GM12878 (cell line): ENCODE measurements at regions not wholly inside any gene's neighbourhood (a gene's known extent, or its start where the extent isn't known, plus 50 kb on each side); places are given as distances from the start of the nearest gene placed in this dataset.

Experiments
- ATAC-seq: fragments of 200-7000 bp; cut with Tn5 transposase; 3 replicates; pipeline ENCODE4 v1.9.1; 2020; ENCODE audit warnings: mild to moderate bottlenecking, moderate library complexity
- BruUV-seq: library from RNA; stranded (reverse); fragments of 400-500 nt; replicated peaks from 2 replicates; lab custom pipeline; 2021; lab: Mats Ljungman, UMichigan
- CTCF ChIA-PET: fragments of 300-600 bp; sonication (Branson Sonifier 250); formaldehyde crosslinking; extraction: SDS; loops from one replicate; lab custom pipeline; 2021; ENCODE audit warnings: inconsistent platforms; lab: Yijun Ruan, JAX
- POLR2A ChIA-PET: fragments of 350-600 bp; formaldehyde crosslinking; extraction: SDS; loops from one replicate; lab custom pipeline; 2021; ENCODE audit warnings: inconsistent platforms; lab: Charles Lee
- RAD21 ChIA-PET: fragments of 300-600 bp; sonication (Branson Sonifier 250); formaldehyde crosslinking; loops from one replicate; lab custom pipeline; 2023; ENCODE audit warnings: antibody characterized with exemption; ENCODE audit not compliant: unreplicated experiment; lab: Charles Lee
- SMC1A ChIA-PET: fragments of 300-600 bp; sonication (Branson Sonifier 250); formaldehyde crosslinking; loops from one replicate; lab custom pipeline; 2023; ENCODE audit not compliant: unreplicated experiment, uncharacterized antibody; lab: Charles Lee
- DNase-seq: peaks from one replicate; pipeline ENCODE4 v3.0.0-alpha.2; 2011; ENCODE audit warnings: low read depth, low spot score
- FAIRE-seq: peaks from 3 replicates; lab custom pipeline; 2011; peaks lifted over from hg19 to GRCh38; lab: Jason Lieb, UNC
- H2AFZ ChIP-seq: 2 replicates; pipeline ENCODE4 v1.6.0; 2011; ENCODE audit warnings: low read depth, low read length, control low read depth; ENCODE audit not compliant: control insufficient read depth
- H3K27ac ChIP-seq: 2 replicates; pipeline ENCODE4 v1.5.1; 2011; ENCODE audit warnings: control low read depth; ENCODE audit not compliant: control insufficient read depth, insufficient read depth
- H3K27me3 ChIP-seq, 2 experiments: replicated peaks in 1 of 2; 2 replicates each; pipeline versions ENCODE4 v1.6.0 to v1.6.1; 2011; ENCODE audit warnings: low read length in 1 of 2; ENCODE audit not compliant: control insufficient read depth in 2 of 2, insufficient read depth in 2 of 2
- H3K36me3 ChIP-seq, 2 experiments: 2 replicates each; pipeline ENCODE4 v1.5.1; 2011; ENCODE audit warnings: low read length in 1 of 2; ENCODE audit not compliant: control insufficient read depth in 2 of 2, insufficient read depth in 2 of 2
- H3K4me1 ChIP-seq: 2 replicates; pipeline ENCODE4 v1.6.1; 2011; ENCODE audit warnings: mild to moderate bottlenecking, low read length, moderate library complexity, mixed read lengths; ENCODE audit not compliant: control insufficient read depth, insufficient read depth
- H3K4me2 ChIP-seq: 2 replicates; pipeline ENCODE4 v1.6.0; 2011; ENCODE audit warnings: control low read depth; ENCODE audit not compliant: control insufficient read depth, insufficient read depth
- H3K4me3 ChIP-seq: fragments of 200-600 bp; sonication (generic); 2 replicates; pipeline ENCODE4 v1.5.1; 2016
- H3K79me2 ChIP-seq: 2 replicates; pipeline ENCODE4 v1.6.0; 2011; ENCODE audit warnings: low read length; ENCODE audit not compliant: control insufficient read depth, insufficient read depth
- H3K9ac ChIP-seq: 2 replicates; pipeline ENCODE4 v1.8.0; 2011; ENCODE audit warnings: low read length, control low read depth, mixed read lengths; ENCODE audit not compliant: control insufficient read depth, insufficient read depth
- H3K9me3 ChIP-seq: replicated peaks from 3 replicates; pipeline ENCODE4 v1.5.1; 2011; ENCODE audit warnings: mild to moderate bottlenecking, low read length; ENCODE audit not compliant: control insufficient read depth, insufficient read depth
- H4K20me1 ChIP-seq: 2 replicates; pipeline ENCODE4 v1.6.0; 2011; ENCODE audit not compliant: control insufficient read depth, insufficient read depth
- ATF7 ChIP-seq: fragments of 450-650 bp; IDR thresholded peaks from 2 replicates; pipeline ENCODE4 v1.6.1; 2016; ENCODE audit warnings: low read depth, mild to moderate bottlenecking
- EED ChIP-seq: sonication (generic); IDR thresholded peaks from 2 replicates; pipeline ENCODE4 v1.6.1; 2016; ENCODE audit warnings: antibody characterized with exemption, low read depth
- ETV6 ChIP-seq, 2 experiments: fragments of 450-650 bp in 1 of 2; IDR thresholded peaks in 1 of 2; conservative IDR thresholded peaks in 1 of 2; 2 replicates each; pipeline ENCODE4 v1.6.1; 2014; ENCODE audit warnings: antibody characterized with exemption in 1 of 2, borderline replicate concordance in 1 of 2, low read depth in 1 of 2, mild to moderate bottlenecking in 1 of 2, moderate library complexity in 1 of 2
- FOXK2 ChIP-seq: fragments of 450-650 bp; IDR thresholded peaks from 2 replicates; pipeline ENCODE4 v1.6.1; 2017; ENCODE audit warnings: mild to moderate bottlenecking, moderate library complexity
- GATAD2B ChIP-seq: fragments of 450-650 bp; conservative IDR thresholded peaks from 2 replicates; pipeline ENCODE4 v1.6.1; 2017; ENCODE audit warnings: low read depth, mild to moderate bottlenecking, moderate library complexity
- IKZF2 ChIP-seq, 2 experiments: fragments of 450-650 bp; IDR thresholded peaks; 2 replicates each; pipeline ENCODE4 v1.6.1; 2017; ENCODE audit warnings: mild to moderate bottlenecking in 2 of 2, moderate library complexity in 2 of 2
- MEF2A ChIP-seq: IDR thresholded peaks from 2 replicates; pipeline ENCODE4 v1.6.1; 2011; ENCODE audit warnings: low read depth, mild to moderate bottlenecking, low read length, moderate library complexity; ENCODE audit not compliant: insufficient read depth
- POU2F2 ChIP-seq: IDR thresholded peaks from 3 replicates; pipeline ENCODE4 v1.6.1; 2011; ENCODE audit warnings: low read depth, mild to moderate bottlenecking, low read length, borderline replicate concordance
- RAD51 ChIP-seq: fragments of 450-650 bp; IDR thresholded peaks from 2 replicates; pipeline ENCODE4 v1.6.1; 2016; ENCODE audit warnings: moderate library complexity, mild to moderate bottlenecking, inconsistent platforms
- RUNX3 ChIP-seq: IDR thresholded peaks from 2 replicates; pipeline ENCODE4 v1.6.1; 2012; ENCODE audit warnings: low read length, inconsistent platforms
- ZNF207 ChIP-seq: fragments of 450-650 bp; IDR thresholded peaks from 2 replicates; pipeline ENCODE4 v1.6.1; 2014; ENCODE audit warnings: antibody characterized with exemption, mild to moderate bottlenecking, borderline replicate concordance
- in situ Hi-C: fragments of 300-500 bp; cut with MboI; formaldehyde crosslinking; loops from 9 replicates; pipeline ENCODE4 v1.14.3; 2018; ENCODE audit warnings: mixed read lengths
- intact Hi-C: fragments of 100-400 bp; cut with micrococcal nuclease; formaldehyde crosslinking; loops from one replicate; pipeline ENCODE4 v1.14.2; 2022; ENCODE audit not compliant: unreplicated experiment
- TF ChIP-seq, protein P1 (sequence below): IDR thresholded peaks from 2 replicates; pipeline ENCODE4 v1.6.1; 2012; ENCODE audit warnings: low read depth, low read length, improper control_type of control experiment
- TF ChIP-seq, protein P2 (sequence below): IDR thresholded peaks from 2 replicates; pipeline ENCODE4 v1.6.1; 2011; ENCODE audit warnings: low read depth, mild to moderate bottlenecking, low read length, moderate library complexity, borderline replicate concordance; ENCODE audit errors: extremely low read depth
- TF ChIP-seq, protein P3 (sequence below): IDR thresholded peaks from 2 replicates; pipeline ENCODE4 v1.6.1; 2012; ENCODE audit warnings: low read depth, low read length, improper control_type of control experiment
- TF ChIP-seq, protein P4 (sequence below): IDR thresholded peaks from 2 replicates; pipeline ENCODE4 v1.6.1; 2012; ENCODE audit warnings: low read depth, low read length, improper control_type of control experiment
- TF ChIP-seq, protein P5 (sequence below): fragments of 450-650 bp; IDR thresholded peaks from 2 replicates; pipeline ENCODE4 v1.6.1; 2017; ENCODE audit warnings: antibody characterized with exemption, mild to moderate bottlenecking, moderate library complexity

DNA sequence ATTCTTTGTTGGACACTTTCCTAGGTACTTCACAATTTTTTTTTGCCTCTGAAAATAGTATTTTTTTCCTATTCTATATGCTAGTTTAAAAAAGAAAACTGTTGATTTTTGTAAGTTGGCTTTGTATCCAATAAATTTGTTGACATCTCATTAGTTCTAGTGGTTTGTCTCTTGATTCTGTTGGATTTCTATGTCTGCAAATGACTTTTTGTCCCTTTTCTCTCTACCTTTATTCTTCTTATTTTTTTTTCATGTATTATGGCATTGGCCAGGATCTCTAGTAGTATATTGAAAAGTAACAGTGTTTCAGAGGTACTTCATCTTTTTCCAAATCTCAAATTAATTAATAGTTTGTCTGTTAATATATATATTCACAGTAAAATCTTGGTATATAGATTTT lies 59.1 kb upstream of the TSPAN11 start:
- Histone ChIP-seq H3K9me3 (no peaks in the 10 kb centered on the region), H3K36me3 (no peaks in the 10 kb centered on the region), H2AFZ (no peak overlapping the region)
- BruUV-seq: no TSS peak
- FAIRE-seq (no peak), ATAC-seq (no peak)
- SMC1A ChIA-PET: no interaction called here
- TF ChIP-seq FOXK2: no peak
- TF ChIP-seq GATAD2B: no peak
- TF ChIP-seq RAD51: no peak
- TF ChIP-seq, protein P1, sequence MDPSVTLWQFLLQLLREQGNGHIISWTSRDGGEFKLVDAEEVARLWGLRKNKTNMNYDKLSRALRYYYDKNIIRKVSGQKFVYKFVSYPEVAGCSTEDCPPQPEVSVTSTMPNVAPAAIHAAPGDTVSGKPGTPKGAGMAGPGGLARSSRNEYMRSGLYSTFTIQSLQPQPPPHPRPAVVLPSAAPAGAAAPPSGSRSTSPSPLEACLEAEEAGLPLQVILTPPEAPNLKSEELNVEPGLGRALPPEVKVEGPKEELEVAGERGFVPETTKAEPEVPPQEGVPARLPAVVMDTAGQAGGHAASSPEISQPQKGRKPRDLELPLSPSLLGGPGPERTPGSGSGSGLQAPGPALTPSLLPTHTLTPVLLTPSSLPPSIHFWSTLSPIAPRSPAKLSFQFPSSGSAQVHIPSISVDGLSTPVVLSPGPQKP: no peak
- TF ChIP-seq ZNF207: no peak
- no peak for TF ChIP-seq ETV6 (conservative IDR thresholded peaks at IDR 0.05 in 1 of 2, IDR thresholded peaks at IDR 0.05 in 1 of 2; ENCODE audit: borderline replicate concordance in 1 of 2, low read depth in 1 of 2)
- no peak for TF ChIP-seq EED
- no peak for TF ChIP-seq RUNX3
- TF ChIP-seq, protein P2, sequence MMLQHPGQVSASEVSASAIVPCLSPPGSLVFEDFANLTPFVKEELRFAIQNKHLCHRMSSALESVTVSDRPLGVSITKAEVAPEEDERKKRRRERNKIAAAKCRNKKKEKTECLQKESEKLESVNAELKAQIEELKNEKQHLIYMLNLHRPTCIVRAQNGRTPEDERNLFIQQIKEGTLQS: no peak
- TF ChIP-seq, protein P3, sequence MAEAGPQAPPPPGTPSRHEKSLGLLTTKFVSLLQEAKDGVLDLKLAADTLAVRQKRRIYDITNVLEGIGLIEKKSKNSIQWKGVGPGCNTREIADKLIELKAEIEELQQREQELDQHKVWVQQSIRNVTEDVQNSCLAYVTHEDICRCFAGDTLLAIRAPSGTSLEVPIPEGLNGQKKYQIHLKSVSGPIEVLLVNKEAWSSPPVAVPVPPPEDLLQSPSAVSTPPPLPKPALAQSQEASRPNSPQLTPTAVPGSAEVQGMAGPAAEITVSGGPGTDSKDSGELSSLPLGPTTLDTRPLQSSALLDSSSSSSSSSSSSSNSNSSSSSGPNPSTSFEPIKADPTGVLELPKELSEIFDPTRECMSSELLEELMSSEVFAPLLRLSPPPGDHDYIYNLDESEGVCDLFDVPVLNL: no peak
- no peak for TF ChIP-seq IKZF2 (IDR thresholded peaks at IDR 0.05)
- TF ChIP-seq MEF2A: no peak
- TF ChIP-seq, protein P4, sequence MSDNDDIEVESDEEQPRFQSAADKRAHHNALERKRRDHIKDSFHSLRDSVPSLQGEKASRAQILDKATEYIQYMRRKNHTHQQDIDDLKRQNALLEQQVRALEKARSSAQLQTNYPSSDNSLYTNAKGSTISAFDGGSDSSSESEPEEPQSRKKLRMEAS: no peak
- no peak for TF ChIP-seq ATF7
- TF ChIP-seq, protein P5, sequence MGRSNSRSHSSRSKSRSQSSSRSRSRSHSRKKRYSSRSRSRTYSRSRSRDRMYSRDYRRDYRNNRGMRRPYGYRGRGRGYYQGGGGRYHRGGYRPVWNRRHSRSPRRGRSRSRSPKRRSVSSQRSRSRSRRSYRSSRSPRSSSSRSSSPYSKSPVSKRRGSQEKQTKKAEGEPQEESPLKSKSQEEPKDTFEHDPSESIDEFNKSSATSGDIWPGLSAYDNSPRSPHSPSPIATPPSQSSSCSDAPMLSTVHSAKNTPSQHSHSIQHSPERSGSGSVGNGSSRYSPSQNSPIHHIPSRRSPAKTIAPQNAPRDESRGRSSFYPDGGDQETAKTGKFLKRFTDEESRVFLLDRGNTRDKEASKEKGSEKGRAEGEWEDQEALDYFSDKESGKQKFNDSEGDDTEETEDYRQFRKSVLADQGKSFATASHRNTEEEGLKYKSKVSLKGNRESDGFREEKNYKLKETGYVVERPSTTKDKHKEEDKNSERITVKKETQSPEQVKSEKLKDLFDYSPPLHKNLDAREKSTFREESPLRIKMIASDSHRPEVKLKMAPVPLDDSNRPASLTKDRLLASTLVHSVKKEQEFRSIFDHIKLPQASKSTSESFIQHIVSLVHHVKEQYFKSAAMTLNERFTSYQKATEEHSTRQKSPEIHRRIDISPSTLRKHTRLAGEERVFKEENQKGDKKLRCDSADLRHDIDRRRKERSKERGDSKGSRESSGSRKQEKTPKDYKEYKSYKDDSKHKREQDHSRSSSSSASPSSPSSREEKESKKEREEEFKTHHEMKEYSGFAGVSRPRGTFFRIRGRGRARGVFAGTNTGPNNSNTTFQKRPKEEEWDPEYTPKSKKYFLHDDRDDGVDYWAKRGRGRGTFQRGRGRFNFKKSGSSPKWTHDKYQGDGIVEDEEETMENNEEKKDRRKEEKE: no peak
- no peak for TF ChIP-seq POU2F2
- TF ChIP-seq, all 136 proteins: peak for 0
- in situ Hi-C loops (no loop called here), intact Hi-C loops (no loop called here)
- ChIA-PET POLR2A (no interaction called here), CTCF (interaction anchor here (1.6 kb wide), 1 partner anchor 21 kb away, joined by 3 read pairs; no protein-coding TSS in a partner anchor), RAD21 (no interaction called here)
- Histone ChIP-seq H4K20me1 (no peaks in the 10 kb centered on the region), H3K27ac (no peak overlapping the region), H3K4me1 (no peaks in the 10 kb centered on the region), H3K4me2 (no peak overlapping the region), H3K79me2 (no peaks in the 10 kb centered on the region), H3K9ac (no peak overlapping the region), H3K4me3 (no peak overlapping the region), H3K27me3 (no peaks in the 10 kb centered on the region; a peak in 1 of 4 replicates)
- DNase-seq: no peak
